AG04450 (cell line): ENCODE measurements at regions not wholly inside any gene's neighbourhood (a gene's known extent, or its start where the extent isn't known, plus 50 kb on each side); places are given as distances from the start of the nearest gene placed in this dataset.

Source experiments
- CTCF ChIA-PET: fragments of 300-600, 350-600 bp; formaldehyde crosslinking; extraction: SDS; loops from one replicate; lab custom pipeline; 2022; ENCODE audit warnings: antibody characterized with exemption, inconsistent platforms; lab: Charles Lee
- POLR2A ChIA-PET: fragments of 350-600 bp; formaldehyde crosslinking; extraction: SDS; loops from one replicate; lab custom pipeline; 2021; ENCODE audit warnings: antibody characterized with exemption, inconsistent platforms; lab: Yijun Ruan, JAX
- DNase-seq: peaks from one replicate; pipeline ENCODE4 v3.0.0-alpha.2; 2011; ENCODE audit warnings: low read depth, low spot score
- H3K27ac ChIP-seq: one replicate; pipeline ENCODE4 v1.5.1; 2012; ENCODE audit warnings: low read depth, low read length, control low read depth
- H3K27me3 ChIP-seq: one replicate; pipeline ENCODE4 v1.6.0; 2012; ENCODE audit warnings: low read length; ENCODE audit not compliant: control insufficient read depth, insufficient read depth
- H3K4me3 ChIP-seq: 2 replicates; pipeline ENCODE4 v1.5.1; 2011; ENCODE audit warnings: mild to moderate bottlenecking, low read depth, low read length, control low read depth
- H3K9me3 ChIP-seq: 2 replicates; pipeline ENCODE4 v1.5.1; 2012; ENCODE audit warnings: low read length; ENCODE audit not compliant: control insufficient read depth, insufficient read depth
- TF ChIP-seq, protein P1 (sequence below): IDR thresholded peaks from 2 replicates; pipeline ENCODE4 v1.5.1; 2011; ENCODE audit warnings: low read depth, low read length, control low read depth, inconsistent platforms

DNA sequence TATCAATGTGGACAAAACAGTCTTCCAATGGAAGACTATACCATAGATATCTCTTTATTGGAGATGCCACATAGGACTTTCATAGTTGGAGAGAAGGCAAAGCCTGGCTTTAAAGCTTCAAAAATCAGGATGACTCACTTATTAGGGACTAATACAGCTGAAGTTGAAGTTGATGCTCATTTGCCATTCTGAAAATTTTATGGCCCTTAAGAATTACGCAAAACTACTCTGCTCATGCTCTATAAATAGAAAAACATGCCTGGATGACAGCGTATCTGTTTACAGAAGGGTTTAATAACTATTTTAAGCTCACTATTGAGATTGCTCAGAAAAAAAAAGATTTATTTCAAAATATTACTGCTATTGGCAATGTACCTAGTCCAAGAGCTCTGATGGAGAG, 155.5 kb upstream of the DST start:
- CTCF ChIA-PET: interaction anchor here (1.2 kb wide), 1 partner anchor 106 kb away, joined by 4 read pairs; no protein-coding TSS in a partner anchor
- Histone ChIP-seq H3K27me3 (no peaks in the 10 kb centered on the region), H3K27ac (no peak overlapping the region), H3K4me3 (no peak overlapping the region), H3K9me3 (no peaks in the 10 kb centered on the region)
- POLR2A ChIA-PET: no interaction called here
- DNase-seq: no peak
- TF ChIP-seq, protein P1, sequence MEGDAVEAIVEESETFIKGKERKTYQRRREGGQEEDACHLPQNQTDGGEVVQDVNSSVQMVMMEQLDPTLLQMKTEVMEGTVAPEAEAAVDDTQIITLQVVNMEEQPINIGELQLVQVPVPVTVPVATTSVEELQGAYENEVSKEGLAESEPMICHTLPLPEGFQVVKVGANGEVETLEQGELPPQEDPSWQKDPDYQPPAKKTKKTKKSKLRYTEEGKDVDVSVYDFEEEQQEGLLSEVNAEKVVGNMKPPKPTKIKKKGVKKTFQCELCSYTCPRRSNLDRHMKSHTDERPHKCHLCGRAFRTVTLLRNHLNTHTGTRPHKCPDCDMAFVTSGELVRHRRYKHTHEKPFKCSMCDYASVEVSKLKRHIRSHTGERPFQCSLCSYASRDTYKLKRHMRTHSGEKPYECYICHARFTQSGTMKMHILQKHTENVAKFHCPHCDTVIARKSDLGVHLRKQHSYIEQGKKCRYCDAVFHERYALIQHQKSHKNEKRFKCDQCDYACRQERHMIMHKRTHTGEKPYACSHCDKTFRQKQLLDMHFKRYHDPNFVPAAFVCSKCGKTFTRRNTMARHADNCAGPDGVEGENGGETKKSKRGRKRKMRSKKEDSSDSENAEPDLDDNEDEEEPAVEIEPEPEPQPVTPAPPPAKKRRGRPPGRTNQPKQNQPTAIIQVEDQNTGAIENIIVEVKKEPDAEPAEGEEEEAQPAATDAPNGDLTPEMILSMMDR: no peak

- TF ChIP-seq, protein P1: no peak
- ChIA-PET CTCF (no interaction called here), POLR2A (no interaction called here)
- H3K9me3 ChIP-seq: no peaks in the 10 kb centered on the region
- no peak overlapping the region for H3K27ac ChIP-seq
- no peaks in the 10 kb centered on the region for H3K27me3 ChIP-seq
- DNase-seq: no peak
- no peak overlapping the region for H3K4me3 ChIP-seq
Measured at GRCh38 chr6:56796196-56796532, 153.5 kb upstream of the DST start.

GRCh38 chr6:56795466-56796195, 152.9 kb upstream of the DST start:
- Histone ChIP-seq H3K27me3 (no peaks in the 10 kb centered on the region), H3K27ac (no peak overlapping the region), H3K4me3 (no peak overlapping the region), H3K9me3 (no peaks in the 10 kb centered on the region)
- CTCF ChIA-PET: no interaction called here
- no peak for DNase-seq
- POLR2A ChIA-PET: no interaction called here
- TF ChIP-seq, protein P1: no peak

DNA sequence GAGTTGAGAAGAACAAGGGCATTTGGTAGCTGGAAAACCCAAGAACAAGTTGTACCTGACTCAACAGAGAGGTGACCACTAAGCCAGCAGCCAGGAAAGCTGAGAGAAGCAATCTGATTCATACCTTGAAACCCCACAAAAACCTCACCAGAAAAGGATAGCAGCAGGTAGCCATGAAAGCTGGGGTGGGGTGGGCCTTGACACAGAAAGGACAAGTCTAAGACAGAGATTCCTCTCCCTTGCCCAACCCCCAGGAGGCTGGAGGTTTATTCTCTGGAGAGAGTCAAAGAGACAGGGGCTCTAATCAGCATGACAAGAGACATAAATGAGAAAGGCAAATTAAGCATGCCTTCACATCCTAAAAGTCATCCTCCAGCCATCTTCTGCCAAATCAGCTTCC, 151.7 kb upstream of the DST start:
- Histone ChIP-seq H3K27ac (no peak overlapping the region), H3K4me3 (no peak overlapping the region), H3K9me3 (no peaks in the 10 kb centered on the region), H3K27me3 (no peaks in the 10 kb centered on the region)
- CTCF ChIA-PET: no interaction called here
- TF ChIP-seq, protein P1: no peak
- POLR2A ChIA-PET: interaction anchor here (0.6 kb wide), 1 partner anchor 51 kb away, joined by 5 read pairs; no protein-coding TSS in a partner anchor
- no peak for DNase-seq

- POLR2A ChIA-PET: interaction anchor here (0.6 kb wide), 1 partner anchor 51 kb away, joined by 5 read pairs; no protein-coding TSS in a partner anchor
- no peak overlapping the region for H3K27ac ChIP-seq
- no peak for DNase-seq
- TF ChIP-seq, protein P1: no peak
- H3K9me3 ChIP-seq: no peaks in the 10 kb centered on the region
- H3K4me3 ChIP-seq: no peak overlapping the region
- CTCF ChIA-PET: no interaction called here
- H3K27me3 ChIP-seq: no peaks in the 10 kb centered on the region
Measured at GRCh38 chr6:56793938-56794337, 151.2 kb upstream of the DST start.
